ENCODE measurements at regions not wholly inside any gene's neighbourhood (a gene's known extent, or its start where the extent isn't known, plus 50 kb on each side); places are given as distances from the start of the nearest gene placed in this dataset.

DNA sequence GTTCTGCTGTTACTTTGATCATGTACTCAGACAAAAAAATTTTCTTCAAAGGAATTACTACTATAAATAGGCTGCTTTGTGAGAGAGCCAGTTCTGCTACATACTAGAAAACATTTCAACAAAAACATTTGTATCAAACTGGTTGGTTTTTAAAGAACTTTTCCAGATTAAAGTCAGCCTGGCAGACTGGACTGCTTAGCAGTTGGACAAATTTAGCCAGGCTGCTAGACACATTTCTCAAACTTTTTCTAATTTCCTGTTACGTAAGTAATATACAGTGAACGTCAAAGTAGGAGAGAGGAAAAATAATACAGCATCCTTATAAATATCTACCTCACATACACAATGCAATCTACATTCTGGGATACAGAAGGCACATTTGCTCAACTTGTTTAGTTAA lies 109.5 kb downstream of the SP3 start:
- TF ChIP-seq, protein P1, sequence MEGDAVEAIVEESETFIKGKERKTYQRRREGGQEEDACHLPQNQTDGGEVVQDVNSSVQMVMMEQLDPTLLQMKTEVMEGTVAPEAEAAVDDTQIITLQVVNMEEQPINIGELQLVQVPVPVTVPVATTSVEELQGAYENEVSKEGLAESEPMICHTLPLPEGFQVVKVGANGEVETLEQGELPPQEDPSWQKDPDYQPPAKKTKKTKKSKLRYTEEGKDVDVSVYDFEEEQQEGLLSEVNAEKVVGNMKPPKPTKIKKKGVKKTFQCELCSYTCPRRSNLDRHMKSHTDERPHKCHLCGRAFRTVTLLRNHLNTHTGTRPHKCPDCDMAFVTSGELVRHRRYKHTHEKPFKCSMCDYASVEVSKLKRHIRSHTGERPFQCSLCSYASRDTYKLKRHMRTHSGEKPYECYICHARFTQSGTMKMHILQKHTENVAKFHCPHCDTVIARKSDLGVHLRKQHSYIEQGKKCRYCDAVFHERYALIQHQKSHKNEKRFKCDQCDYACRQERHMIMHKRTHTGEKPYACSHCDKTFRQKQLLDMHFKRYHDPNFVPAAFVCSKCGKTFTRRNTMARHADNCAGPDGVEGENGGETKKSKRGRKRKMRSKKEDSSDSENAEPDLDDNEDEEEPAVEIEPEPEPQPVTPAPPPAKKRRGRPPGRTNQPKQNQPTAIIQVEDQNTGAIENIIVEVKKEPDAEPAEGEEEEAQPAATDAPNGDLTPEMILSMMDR (IDR thresholded peaks at IDR 0.05; ENCODE audit: low read length): no peak
- TF ChIP-seq EZH2 (optimal IDR thresholded peaks at IDR 0.05; ENCODE audit: low read depth, low read length) (no peak), EZH2phosphoT487 (IDR thresholded peaks at IDR 0.05; ENCODE audit: low read length) (no peak)
